Neural cell (in vitro differentiated cells): ENCODE measurements at regions not wholly inside any gene's neighbourhood (a gene's known extent, or its start where the extent isn't known, plus 50 kb on each side); places are given as distances from the start of the nearest gene placed in this dataset.

Experiments used
- H2AFZ ChIP-seq: fragments of 200-600, 300-800 bp; sonication (generic), shearing (Covaris generic); 2 replicates; pipeline ENCODE4 v1.6.0; 2014; ENCODE audit warnings: low read depth, mild to moderate bottlenecking, antibody characterized with exemption, low read length, moderate library complexity
- H3F3A ChIP-seq: fragments of 200-600 bp; shearing (Covaris generic); 2 replicates; pipeline ENCODE4 v1.6.1; 2016; ENCODE audit warnings: mild to moderate bottlenecking, moderate library complexity, mixed read lengths, antibody characterized with exemption, low read length; ENCODE audit not compliant: insufficient read depth, poor library complexity, severe bottlenecking
- H3K27ac ChIP-seq: fragments of 200-600, 300-800 bp; sonication (generic), shearing (Covaris generic); 2 replicates; pipeline ENCODE4 v1.5.1; 2014; ENCODE audit warnings: mild to moderate bottlenecking, low read length, moderate library complexity
- H3K27me3 ChIP-seq: fragments of 300-800, 200-600 bp; sonication (generic), shearing (Covaris generic); 2 replicates; pipeline ENCODE4 v1.6.0; 2014; ENCODE audit warnings: mild to moderate bottlenecking, low read depth, low read length, moderate library complexity; ENCODE audit not compliant: insufficient read depth
- H3K36me3 ChIP-seq: fragments of 300-800, 200-600 bp; sonication (generic), shearing (Covaris generic); 2 replicates; pipeline ENCODE4 v1.5.1; 2014; ENCODE audit warnings: mild to moderate bottlenecking, antibody characterized with exemption, low read length, moderate library complexity; ENCODE audit not compliant: insufficient read depth
- H3K4me2 ChIP-seq: fragments of 300-800, 200-600 bp; sonication (generic), shearing (Covaris generic); 2 replicates; pipeline ENCODE4 v1.6.0; 2014; ENCODE audit warnings: mild to moderate bottlenecking, low read length
- H3K4me3 ChIP-seq: fragments of 300-800, 200-600 bp; sonication (generic), shearing (Covaris generic); 2 replicates; pipeline ENCODE4 v1.5.1; 2014; ENCODE audit warnings: mild to moderate bottlenecking, low read length, moderate library complexity
- H3K79me2 ChIP-seq: fragments of 200-600 bp; shearing (Covaris generic); replicated peaks from 2 replicates; pipeline ENCODE4 v1.6.0; 2014; ENCODE audit warnings: mild to moderate bottlenecking, low read length, moderate library complexity; ENCODE audit not compliant: insufficient read depth
- H3K9ac ChIP-seq: fragments of 300-800, 200-600 bp; sonication (generic), shearing (Covaris generic); 2 replicates; pipeline ENCODE4 v1.6.1; 2016; ENCODE audit warnings: mild to moderate bottlenecking, low read length, mixed read lengths
- H3K9me2 ChIP-seq: fragments of 200-600 bp; shearing (Covaris generic); 2 replicates; pipeline ENCODE4 v1.6.1; 2016; ENCODE audit warnings: mild to moderate bottlenecking, low read length, mixed read lengths; ENCODE audit not compliant: insufficient read depth
- H3K9me3 ChIP-seq: fragments of 200-600, 300-800 bp; sonication (generic), shearing (Covaris generic); 2 replicates; pipeline ENCODE4 v1.6.1; 2016; ENCODE audit warnings: mild to moderate bottlenecking, mixed run types, low read length, moderate library complexity, mixed read lengths
- H4K20me1 ChIP-seq: fragments of 200-600 bp; shearing (Covaris generic); 2 replicates; pipeline ENCODE4 v1.6.1; 2016; ENCODE audit warnings: mild to moderate bottlenecking, mixed run types; ENCODE audit not compliant: insufficient read depth
- CTCF ChIP-seq: fragments of 450-650 bp; IDR thresholded peaks from 2 replicates; pipeline ENCODE4 v1.5.1; 2014; ENCODE audit warnings: antibody characterized with exemption, mild to moderate bottlenecking, moderate library complexity; ENCODE audit not compliant: poor library complexity, severe bottlenecking
- EP300 ChIP-seq: fragments of 450-650 bp; conservative IDR thresholded peaks from 2 replicates; pipeline ENCODE4 v1.6.1; 2014; ENCODE audit warnings: antibody characterized with exemption, mild to moderate bottlenecking, moderate library complexity; ENCODE audit not compliant: poor library complexity, severe bottlenecking
- EZH2 ChIP-seq: fragments of 200-600, 300-800 bp; shearing (Covaris generic), sonication (generic); IDR thresholded peaks from 2 replicates; pipeline ENCODE4 v1.6.1; 2014; ENCODE audit warnings: antibody characterized with exemption, low read length, borderline replicate concordance, mild to moderate bottlenecking; ENCODE audit not compliant: insufficient read depth, poor library complexity, severe bottlenecking
- MXI1 ChIP-seq: fragments of 450-650 bp; conservative IDR thresholded peaks from 2 replicates; pipeline ENCODE4 v1.6.1; 2014; ENCODE audit warnings: antibody characterized with exemption, mild to moderate bottlenecking; ENCODE audit not compliant: poor library complexity, severe bottlenecking
- POLR2AphosphoS5 ChIP-seq: IDR thresholded peaks from 2 replicates; pipeline ENCODE4 v1.6.1; 2012
- RAD21 ChIP-seq: fragments of 450-650 bp; conservative IDR thresholded peaks from 2 replicates; pipeline ENCODE4 v1.6.1; 2014; ENCODE audit warnings: antibody characterized with exemption, mild to moderate bottlenecking, moderate library complexity
- REST ChIP-seq: IDR thresholded peaks from 2 replicates; pipeline ENCODE4 v1.6.1; 2012; ENCODE audit warnings: borderline replicate concordance
- SMC3 ChIP-seq: fragments of 450-650 bp; conservative IDR thresholded peaks from 2 replicates; pipeline ENCODE4 v1.6.1; 2014; ENCODE audit warnings: antibody characterized with exemption, mild to moderate bottlenecking, moderate library complexity; ENCODE audit not compliant: poor library complexity
- TAF1 ChIP-seq: IDR thresholded peaks from 2 replicates; pipeline ENCODE4 v1.6.1; 2012; ENCODE audit warnings: low read depth

GRCh38 chr15:72991026-72991425 is 61.2 kb upstream of the NEO1 start:
- no peaks in the 10 kb centered on the region for H3K36me3 ChIP-seq
- no peak overlapping the region for H3K27ac ChIP-seq
- TF ChIP-seq POLR2AphosphoS5 (no peak), EP300 (no peak), RAD21 (no peak), SMC3 (no peak), REST (no peak), EZH2 (no peak), TAF1 (no peak), MXI1 (no peak), CTCF (no peak)
- no peaks in the 10 kb centered on the region for H3K27me3 ChIP-seq
- H3K9me2 ChIP-seq, result no peaks in the 10 kb centered on the region
- no peak overlapping the region for H2AFZ ChIP-seq
- H3K9ac ChIP-seq, result no peak overlapping the region
- H3K9me3 ChIP-seq, result no peaks in the 10 kb centered on the region
- H4K20me1 ChIP-seq, result no peaks in the 10 kb centered on the region
- no peak overlapping the region for H3K4me2 ChIP-seq
- H3K79me2 ChIP-seq, result no peaks in the 10 kb centered on the region
- no peak overlapping the region for H3K4me3 ChIP-seq
- no peaks in the 10 kb centered on the region for H3F3A ChIP-seq

- no peak overlapping the region for H3K4me2 ChIP-seq
- H3F3A ChIP-seq, result no peaks in the 10 kb centered on the region
- H3K9ac ChIP-seq, result no peak overlapping the region
- H4K20me1 ChIP-seq, result no peaks in the 10 kb centered on the region
- H3K27ac ChIP-seq, result no peak overlapping the region
- H3K9me3 ChIP-seq, result no peaks in the 10 kb centered on the region
- TF ChIP-seq TAF1, result no peak
- no peak for TF ChIP-seq SMC3
- TF ChIP-seq EP300, result no peak
- TF ChIP-seq MXI1, result no peak
- TF ChIP-seq REST, result no peak
- no peak for TF ChIP-seq RAD21
- no peak for TF ChIP-seq POLR2AphosphoS5
- TF ChIP-seq EZH2, result no peak
- no peak for TF ChIP-seq CTCF
- no peaks in the 10 kb centered on the region for H3K36me3 ChIP-seq
- no peaks in the 10 kb centered on the region for H3K79me2 ChIP-seq
- no peak overlapping the region for H2AFZ ChIP-seq
- H3K9me2 ChIP-seq, result no peaks in the 10 kb centered on the region
- no peak overlapping the region for H3K4me3 ChIP-seq
- H3K27me3 ChIP-seq, result no peaks in the 10 kb centered on the region
Observed at GRCh38 chr15:72983801-72984545, 68.3 kb upstream of the NEO1 start.
